Endodermal cell (in vitro differentiated cells): ENCODE measurements at regions not wholly inside any gene's neighbourhood (a gene's known extent, or its start where the extent isn't known, plus 50 kb on each side); places are given as distances from the start of the nearest gene placed in this dataset.

ENCODE experiments used
- DNase-seq: peaks from one replicate; pipeline ENCODE4 v3.0.0-alpha.2; 2017
- H3K27ac ChIP-seq: 2 replicates; pipeline ENCODE4 v1.5.1; 2013; ENCODE audit warnings: mild to moderate bottlenecking, low read depth, low read length, moderate library complexity
- H3K27me3 ChIP-seq: 2 replicates; pipeline ENCODE4 v1.6.1; 2013; ENCODE audit warnings: mild to moderate bottlenecking, low read length, moderate library complexity; ENCODE audit not compliant: insufficient read depth, control insufficient read depth, poor library complexity, severe bottlenecking
- H3K36me3 ChIP-seq: 2 replicates; pipeline ENCODE4 v1.7.0; 2013; ENCODE audit warnings: mild to moderate bottlenecking, low read length, moderate library complexity; ENCODE audit not compliant: control insufficient read depth, insufficient read depth
- H3K4me1 ChIP-seq: one replicate; pipeline ENCODE4 v1.7.0; 2013; ENCODE audit warnings: low read length; ENCODE audit not compliant: control insufficient read depth, insufficient read depth
- H3K4me3 ChIP-seq: 2 replicates; pipeline ENCODE4 v1.5.1; 2013; ENCODE audit warnings: mild to moderate bottlenecking, low read length, moderate library complexity
- H3K9ac ChIP-seq: 2 replicates; pipeline ENCODE4 v1.6.1; 2013; ENCODE audit warnings: mild to moderate bottlenecking, low read length, moderate library complexity; ENCODE audit not compliant: poor library complexity, severe bottlenecking; ENCODE audit errors: extremely low read depth
- H3K9me3 ChIP-seq: 2 replicates; pipeline ENCODE4 v1.6.1; 2013; ENCODE audit warnings: mild to moderate bottlenecking, low read length, moderate library complexity; ENCODE audit not compliant: control insufficient read depth
- H3K27ac Mint-ChIP-seq: 2 replicates; pipeline ENCODE4 v1.8.0; 2020; ENCODE audit warnings: mixed read lengths
- H3K27me3 Mint-ChIP-seq: 2 replicates; pipeline ENCODE4 v1.8.0; 2021; ENCODE audit warnings: mild to moderate bottlenecking, mixed read lengths; ENCODE audit not compliant: insufficient read depth
- H3K36me3 Mint-ChIP-seq: 2 replicates; pipeline ENCODE4 v1.8.0; 2020; ENCODE audit warnings: low read depth, mixed read lengths
- H3K4me1 Mint-ChIP-seq: 2 replicates; pipeline ENCODE4 v1.8.0; 2020; ENCODE audit warnings: mixed read lengths
- H3K4me3 Mint-ChIP-seq: 2 replicates; pipeline ENCODE4 v1.8.0; 2020; ENCODE audit warnings: mild to moderate bottlenecking, moderate library complexity, mixed read lengths
- H3K9me3 Mint-ChIP-seq: 2 replicates; pipeline ENCODE4 v1.8.0; 2020; ENCODE audit warnings: mild to moderate bottlenecking, mixed read lengths
- CTCF ChIP-seq: fragments of 200-600 bp; sonication (generic); conservative IDR thresholded peaks from 2 replicates; pipeline ENCODE4 v1.5.0; 2021; ENCODE audit warnings: antibody characterized with exemption, mild to moderate bottlenecking
- WGBS, 2 experiments: methylation state at CpG; one replicate each; pipeline versions ENCODE4 v1.1.5 to v1.1.7; 2013; ENCODE audit warnings: missing lambda C conversion rate in 2 of 2, mixed read lengths in 1 of 2; ENCODE audit not compliant: insufficient coverage in 1 of 2, insufficient read length in 1 of 2; 5-methylcytosine and 5-hydroxymethylcytosine counted together

- Mint-ChIP-seq H3K4me1 (peaks cover 5% of the 10 kb centered on the region), H3K36me3 (no peaks in the 10 kb centered on the region), H3K27ac (no peak overlapping the region), H3K9me3 (no peaks in the 10 kb centered on the region), H3K27me3 (peaks cover 18% of the 10 kb centered on the region), H3K4me3 (no peak overlapping the region)
- WGBS, 2 experiments = 85 to 88% methylated on average over 2 to 4 of the region's 4 CpGs
- H3K4me3 ChIP-seq = no peak overlapping the region
- DNase-seq = no peak
- no peak overlapping the region for H3K9ac ChIP-seq
- no peaks in the 10 kb centered on the region for H3K9me3 ChIP-seq
- H3K27me3 ChIP-seq = no peaks in the 10 kb centered on the region
- TF ChIP-seq CTCF = no peak
- H3K36me3 ChIP-seq = no peaks in the 10 kb centered on the region
- H3K27ac ChIP-seq = no peak overlapping the region
- no peaks in the 10 kb centered on the region for H3K4me1 ChIP-seq
Observed at GRCh38 chr6:1242021-1242420, 69.9 kb upstream of the FOXQ1 start.

GRCh38 chr6:1240766-1241318, 71.1 kb upstream of the FOXQ1 start:
- Histone ChIP-seq H3K4me3 (no peak overlapping the region), H3K36me3 (no peaks in the 10 kb centered on the region)
- no peaks in the 10 kb centered on the region for H3K36me3 Mint-ChIP-seq

GRCh38 chr6:1239805-1240204, 72.1 kb upstream of the FOXQ1 start:
- peaks cover 28% of the 10 kb centered on the region for H3K27me3 Mint-ChIP-seq
- TF ChIP-seq CTCF = no peak
- H3K27ac Mint-ChIP-seq = no peak overlapping the region

More at GRCh38 chr6:1240766-1241318, 71.1 kb upstream of the FOXQ1 start:
- Histone ChIP-seq H3K27me3 (peaks cover 4% of the 10 kb centered on the region), H3K9ac (no peak overlapping the region), H3K27ac (no peak overlapping the region), H3K4me1 (no peaks in the 10 kb centered on the region), H3K9me3 (no peaks in the 10 kb centered on the region)
- no peak for TF ChIP-seq CTCF
- Mint-ChIP-seq H3K4me1 (peaks cover 5% of the 10 kb centered on the region), H3K27me3 (peaks cover 24% of the 10 kb centered on the region), H3K4me3 (no peak overlapping the region), H3K9me3 (no peaks in the 10 kb centered on the region), H3K27ac (no peak overlapping the region)
- WGBS, 2 experiments = 81% methylated on average over 2 of the region's 2 CpGs; no CpG with 5 or more reads in 1 of the 2 experiments
- DNase-seq = no peak

More at GRCh38 chr6:1239805-1240204, 72.1 kb upstream of the FOXQ1 start:
- H3K27ac ChIP-seq = no peak overlapping the region
- no peak overlapping the region for H3K4me3 ChIP-seq
- H3K9ac ChIP-seq = no peak overlapping the region
- Mint-ChIP-seq H3K4me3 (no peak overlapping the region), H3K36me3 (no peaks in the 10 kb centered on the region), H3K9me3 (no peaks in the 10 kb centered on the region), H3K4me1 (peaks cover 5% of the 10 kb centered on the region)
- H3K27me3 ChIP-seq = peaks cover 14% of the 10 kb centered on the region
- H3K36me3 ChIP-seq = no peaks in the 10 kb centered on the region
- 88 to 95% methylated on average over 3 to 7 of the region's 7 CpGs for WGBS, 2 experiments
- no peaks in the 10 kb centered on the region for H3K9me3 ChIP-seq
- peak; percentile 29 for DNase-seq
- H3K4me1 ChIP-seq = no peaks in the 10 kb centered on the region
